ENCODE measurements at regions not wholly inside any gene's neighbourhood (a gene's known extent, or its start where the extent isn't known, plus 50 kb on each side); places are given as distances from the start of the nearest gene placed in this dataset.

- Histone ChIP-seq H4K20me1 (replicated peaks; ENCODE audit: insufficient read depth) (peaks cover 2% of the 10 kb centered on the region; the same call in 1 of the 2 replicates), H3K4me3 (no peak overlapping the region), H2AFZ (no peak overlapping the region), H3K4me2 (no peak overlapping the region), H3K36me3 (ENCODE audit: insufficient read depth) (0 out of 2 replicates have a peak, but pooled peaks cover 3% of the 10 kb centered on the region), H3K27me3 (ENCODE audit: insufficient read depth) (no peaks in the 10 kb centered on the region), H3K4me1 (ENCODE audit: insufficient read depth) (no peaks in the 10 kb centered on the region; the same call in 1 of the 2 replicates), H3F3A (replicated peaks; ENCODE audit: low read depth) (no peaks in the 10 kb centered on the region), H3K27ac (ENCODE audit: low read depth) (no peak overlapping the region), H3K79me2 (replicated peaks; ENCODE audit: insufficient read depth) (no peaks in the 10 kb centered on the region; the same call in 1 of the 2 replicates), H3K9me2 (ENCODE audit: insufficient read depth) (no peaks in the 10 kb centered on the region)
- Mint-ChIP-seq H3K27ac (no peak overlapping the region), H3K4me1 (peaks cover 12% of the 10 kb centered on the region), H3K4me3 (no peak overlapping the region), H3K9me3 (peaks cover 7% of the 10 kb centered on the region; the same call in 2 of the 3 replicates), H3K27me3 (ENCODE audit: insufficient read depth, low read depth, poor library complexity) (peaks cover 20% of the 10 kb centered on the region), H3K36me3 (ENCODE audit: low read depth) (peaks cover 33% of the 10 kb centered on the region)
- ATAC-seq, result no peak
- no peak for DNase-seq (ENCODE audit: low spot score)
- TF ChIP-seq CTCF (conservative IDR thresholded peaks at IDR 0.05; ENCODE audit: low read depth in 2 of 2) (no peak), ZNF462 (CRISPR knock-in tag; IDR thresholded peaks at IDR 0.05) (no peak), ZNF331 (CRISPR knock-in tag; IDR thresholded peaks at IDR 0.05; ENCODE audit: low read depth) (no peak), EZH2 (IDR thresholded peaks at IDR 0.05; ENCODE audit: low read depth, unreplicated experiment) (no peak), NANOG (IDR thresholded peaks at IDR 0.05; ENCODE audit: borderline replicate concordance) (no peak), CREB1 (CRISPR knock-in tag; IDR thresholded peaks at IDR 0.05; ENCODE audit: low read depth) (no peak), POLR2AphosphoS5 (IDR thresholded peaks at IDR 0.05; ENCODE audit: low read depth) (no peak), EZH2phosphoT487 (IDR thresholded peaks at IDR 0.05; ENCODE audit: unreplicated experiment) (no peak), ZNF114 (CRISPR knock-in tag; IDR thresholded peaks at IDR 0.05) (no peak), REST (IDR thresholded peaks at IDR 0.05; ENCODE audit: unreplicated experiment) (no peak), JUNB (IDR thresholded peaks at IDR 0.05; ENCODE audit: unreplicated experiment) (no peak), ETS1 (IDR thresholded peaks at IDR 0.05) (no peak), STAT1 (IDR thresholded peaks at IDR 0.05; ENCODE audit: unreplicated experiment) (no peak)
Measured at GRCh38 chr12:125299840-125300239, 234.6 kb downstream of the AACS start.
